Erythroblast (primary cell): ENCODE measurements at regions not wholly inside any gene's neighbourhood (a gene's known extent, or its start where the extent isn't known, plus 50 kb on each side); places are given as distances from the start of the nearest gene placed in this dataset.

Experiments used
- GATA1 ChIP-seq: IDR thresholded peaks from 2 replicates; pipeline ENCODE4 v1.6.1; 2011; ENCODE audit warnings: low read depth, mild to moderate bottlenecking, control low read depth, low read length, moderate library complexity
- POLR2A ChIP-seq: IDR thresholded peaks from 2 replicates; pipeline ENCODE4 v1.6.1; 2011; ENCODE audit warnings: mild to moderate bottlenecking, low read length

DNA sequence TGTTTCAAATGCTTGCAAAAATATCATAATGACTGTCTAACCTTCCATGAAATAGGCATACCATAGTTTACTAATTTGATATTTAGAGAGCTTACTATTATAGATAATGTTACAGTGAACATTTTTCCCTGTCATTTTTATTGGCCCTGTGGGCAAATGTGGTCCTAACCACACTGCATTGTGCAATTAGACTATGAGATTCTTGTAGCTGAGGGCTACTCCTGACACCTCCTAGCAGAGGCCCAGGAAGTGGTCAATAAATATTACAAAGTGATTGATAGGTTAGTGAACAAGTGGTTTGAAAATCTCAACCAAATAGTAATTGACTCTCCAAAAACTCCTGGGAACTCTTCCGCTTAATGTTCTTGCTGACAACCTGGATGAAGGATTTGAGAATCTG lies 160.5 kb upstream of the KCNG1 start:
- TF ChIP-seq POLR2A, result no peak
- no peak for TF ChIP-seq GATA1
